ENCODE measurements at regions not wholly inside any gene's neighbourhood (a gene's known extent, or its start where the extent isn't known, plus 50 kb on each side); places are given as distances from the start of the nearest gene placed in this dataset.
A peak's percentile ranks its signal among the peaks of the same experiment; 100 is the strongest.

- Histone ChIP-seq H3K4me3 (no peak overlapping the region), H3K27me3 (no peaks in the 10 kb centered on the region), H3K4me1 (no peaks in the 10 kb centered on the region), H3K27ac (no peak overlapping the region), H3K9me3 (no peaks in the 10 kb centered on the region), H3K36me3 (no peaks in the 10 kb centered on the region)
- ATAC-seq, result peak in 2 of 4 donors; percentile 20 to 40
- FAIRE-seq, result no peak
- no peak for DNase-seq
- 43 to 52% methylated on average over 3 of the region's 3 CpGs for WGBS, 2 donors
- intact Hi-C loops (cut with DNase I), result no loop called here
- no peak for TF ChIP-seq CTCF (IDR thresholded peaks at IDR 0.05)
Observed at GRCh38 chr4:11487868-11488544, 59.3 kb upstream of the HS3ST1 start.

- Histone ChIP-seq H3K36me3 (no peaks in the 10 kb centered on the region), H3K4me3 (no peak overlapping the region), H3K4me1 (no peaks in the 10 kb centered on the region), H3K27me3 (no peaks in the 10 kb centered on the region), H3K27ac (no peak overlapping the region), H3K9me3 (no peaks in the 10 kb centered on the region)
- DNase-seq, result no peak
- no peak for TF ChIP-seq CTCF (IDR thresholded peaks at IDR 0.05)
- no peak for ATAC-seq
- FAIRE-seq, result no peak
- intact Hi-C loops (cut with DNase I), result no loop called here
Observed at GRCh38 chr4:11487139-11487538, 58.4 kb upstream of the HS3ST1 start.

- 64 to 78% methylated on average over 2 of the region's 2 CpGs for WGBS, 2 donors
- Histone ChIP-seq H3K27me3 (no peaks in the 10 kb centered on the region), H3K36me3 (no peaks in the 10 kb centered on the region), H3K4me1 (no peaks in the 10 kb centered on the region), H3K4me3 (no peak overlapping the region), H3K9me3 (no peaks in the 10 kb centered on the region), H3K27ac (no peak overlapping the region)
- intact Hi-C loops (cut with DNase I), result no loop called here
- no peak for ATAC-seq
- FAIRE-seq, result no peak
- TF ChIP-seq CTCF (IDR thresholded peaks at IDR 0.05), result no peak
- DNase-seq, result no peak
Observed at GRCh38 chr4:11485926-11486325, 57.2 kb upstream of the HS3ST1 start.

- FAIRE-seq, result no peak
- WGBS, 2 donors, result 73 to 85% methylated on average over 1 of the region's 1 CpG
- intact Hi-C loops (cut with DNase I), result no loop called here
Observed at GRCh38 chr4:11484531-11484930, 55.8 kb upstream of the HS3ST1 start.

More at GRCh38 chr4:11484531-11484930, 55.8 kb upstream of the HS3ST1 start:
- H3K4me3 ChIP-seq, result no peak overlapping the region
- ATAC-seq, result no peak
- H3K36me3 ChIP-seq, result no peaks in the 10 kb centered on the region
- TF ChIP-seq CTCF (IDR thresholded peaks at IDR 0.05), result no peak
- H3K27me3 ChIP-seq, result no peaks in the 10 kb centered on the region
- H3K4me1 ChIP-seq, result no peaks in the 10 kb centered on the region
- no peak for DNase-seq
- no peak overlapping the region for H3K27ac ChIP-seq
- no peaks in the 10 kb centered on the region for H3K9me3 ChIP-seq

Measured in pancreas (tissue), 10 donors.